Epithelial cell of esophagus (primary cell): ENCODE measurements at regions not wholly inside any gene's neighbourhood (a gene's known extent, or its start where the extent isn't known, plus 50 kb on each side); places are given as distances from the start of the nearest gene placed in this dataset.

Experiments
- DNase-seq: peaks from one replicate; pipeline ENCODE4 v3.0.0; 2010; ENCODE audit warnings: low read depth
- H3K4me3 ChIP-seq: 2 replicates; pipeline ENCODE4 v1.5.1; 2011; ENCODE audit warnings: mild to moderate bottlenecking, low read length, control low read depth
- TF ChIP-seq, protein P1 (sequence below): IDR thresholded peaks from 2 replicates; pipeline ENCODE4 v1.5.1; 2011; ENCODE audit warnings: low read depth, mild to moderate bottlenecking, low read length, control low read depth, inconsistent platforms; ENCODE audit not compliant: insufficient read depth; ENCODE audit errors: missing control alignments

DNA sequence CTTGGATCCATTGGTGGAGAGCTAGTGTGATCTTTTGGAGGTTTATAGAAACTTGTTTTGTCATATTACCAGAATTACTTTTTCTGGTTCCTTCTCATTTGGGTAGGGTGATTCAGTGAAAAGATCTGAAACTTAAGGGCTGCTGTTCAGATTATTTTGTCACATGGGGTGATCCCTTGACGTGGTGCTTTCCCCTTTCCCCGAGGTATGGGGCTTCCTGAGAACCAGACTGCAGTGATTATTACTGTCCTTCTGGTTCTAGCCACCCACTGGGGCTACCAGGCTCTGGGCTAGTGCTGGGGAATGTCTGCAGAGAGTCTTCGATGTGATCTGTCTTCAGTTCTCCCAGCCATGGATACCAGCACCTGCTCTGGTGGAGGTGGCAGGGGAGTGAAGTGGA is 1030.0 kb downstream of the GRM8 start:
- TF ChIP-seq, protein P1, sequence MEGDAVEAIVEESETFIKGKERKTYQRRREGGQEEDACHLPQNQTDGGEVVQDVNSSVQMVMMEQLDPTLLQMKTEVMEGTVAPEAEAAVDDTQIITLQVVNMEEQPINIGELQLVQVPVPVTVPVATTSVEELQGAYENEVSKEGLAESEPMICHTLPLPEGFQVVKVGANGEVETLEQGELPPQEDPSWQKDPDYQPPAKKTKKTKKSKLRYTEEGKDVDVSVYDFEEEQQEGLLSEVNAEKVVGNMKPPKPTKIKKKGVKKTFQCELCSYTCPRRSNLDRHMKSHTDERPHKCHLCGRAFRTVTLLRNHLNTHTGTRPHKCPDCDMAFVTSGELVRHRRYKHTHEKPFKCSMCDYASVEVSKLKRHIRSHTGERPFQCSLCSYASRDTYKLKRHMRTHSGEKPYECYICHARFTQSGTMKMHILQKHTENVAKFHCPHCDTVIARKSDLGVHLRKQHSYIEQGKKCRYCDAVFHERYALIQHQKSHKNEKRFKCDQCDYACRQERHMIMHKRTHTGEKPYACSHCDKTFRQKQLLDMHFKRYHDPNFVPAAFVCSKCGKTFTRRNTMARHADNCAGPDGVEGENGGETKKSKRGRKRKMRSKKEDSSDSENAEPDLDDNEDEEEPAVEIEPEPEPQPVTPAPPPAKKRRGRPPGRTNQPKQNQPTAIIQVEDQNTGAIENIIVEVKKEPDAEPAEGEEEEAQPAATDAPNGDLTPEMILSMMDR, result no peak
- H3K4me3 ChIP-seq, result no peak overlapping the region
- no peak for DNase-seq

GRCh38 chr7:126215785-126216184 is 1037.0 kb downstream of the GRM8 start:
- H3K4me3 ChIP-seq, result no peak overlapping the region
- TF ChIP-seq, protein P1, result no peak
- no peak for DNase-seq

GRCh38 chr7:126213876-126214275 is 1038.9 kb downstream of the GRM8 start:
- H3K4me3 ChIP-seq, result no peak overlapping the region
- TF ChIP-seq, protein P1, result no peak
- peak; percentile 78 for DNase-seq

GRCh38 chr7:126211875-126212274 is 1040.9 kb downstream of the GRM8 start:
- TF ChIP-seq, protein P1, result no peak
- peak; percentile 85 for DNase-seq
- no peak overlapping the region for H3K4me3 ChIP-seq

- peak; percentile 17 for DNase-seq
- TF ChIP-seq, protein P1, result no peak
- H3K4me3 ChIP-seq, result no peak overlapping the region
Measured at GRCh38 chr7:126210707-126211106, 1042.0 kb downstream of the GRM8 start.

- TF ChIP-seq, protein P1, result no peak
- DNase-seq, result no peak
- H3K4me3 ChIP-seq, result no peak overlapping the region
Measured at GRCh38 chr7:126203185-126203584, 1049.6 kb downstream of the GRM8 start.

- DNase-seq, result no peak
- TF ChIP-seq, protein P1, result no peak
- no peak overlapping the region for H3K4me3 ChIP-seq
Measured at GRCh38 chr7:126202177-126202576, 1050.6 kb downstream of the GRM8 start.
